OCI-M2 (cell line): ENCODE measurements at regions not wholly inside any gene's neighbourhood (a gene's known extent, or its start where the extent isn't known, plus 50 kb on each side); places are given as distances from the start of the nearest gene placed in this dataset.

ENCODE experiments used
- DNase-seq: peaks from one replicate; lab custom pipeline; 2025; ENCODE audit not compliant: unreplicated experiment; lab: John Stamatoyannopoulos, UW

DNA sequence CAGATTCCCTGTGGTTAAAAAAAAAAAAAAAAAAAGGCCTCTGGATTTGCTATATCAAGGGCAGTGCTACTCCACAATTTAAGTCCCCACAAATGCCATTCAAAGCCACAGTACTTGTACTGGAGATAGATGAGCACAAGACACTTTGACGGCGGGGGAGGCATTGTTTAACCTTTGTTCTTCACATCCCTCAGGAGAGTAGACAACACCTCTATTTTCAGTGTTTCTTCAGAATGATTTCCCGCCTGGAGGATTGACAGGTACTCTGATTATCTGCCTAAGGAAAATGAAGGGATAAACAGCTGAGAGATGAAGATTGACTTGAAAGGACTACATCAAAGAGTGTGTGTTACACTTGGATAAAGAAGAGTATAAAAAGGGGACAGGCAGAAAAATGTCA is 58.7 kb downstream of the OTOL1 start:
- DNase-seq = no peak

DNA sequence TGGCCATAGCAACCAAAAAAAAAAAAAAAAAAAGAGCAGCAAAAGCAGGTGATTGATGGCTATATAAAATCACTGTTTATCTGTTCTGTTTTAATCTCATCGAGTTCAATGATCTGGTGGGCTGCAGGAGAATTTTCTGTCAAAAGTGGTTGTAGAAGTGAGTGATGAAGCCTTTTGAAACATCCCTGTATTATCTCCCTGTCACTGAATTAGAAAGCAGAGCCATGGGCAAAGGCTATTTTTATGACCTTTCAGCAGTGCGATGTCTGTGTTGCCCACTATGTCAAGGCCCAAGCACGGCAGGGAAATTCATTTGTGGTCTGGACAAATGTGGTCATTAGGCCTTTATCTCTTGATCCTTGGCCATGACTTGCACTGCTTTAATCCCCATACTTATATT is 59.9 kb downstream of the OTOL1 start:
- DNase-seq = no peak

- DNase-seq = no peak
Observed at GRCh38 chr3:161556941-161557340, 60.3 kb downstream of the OTOL1 start.

DNA sequence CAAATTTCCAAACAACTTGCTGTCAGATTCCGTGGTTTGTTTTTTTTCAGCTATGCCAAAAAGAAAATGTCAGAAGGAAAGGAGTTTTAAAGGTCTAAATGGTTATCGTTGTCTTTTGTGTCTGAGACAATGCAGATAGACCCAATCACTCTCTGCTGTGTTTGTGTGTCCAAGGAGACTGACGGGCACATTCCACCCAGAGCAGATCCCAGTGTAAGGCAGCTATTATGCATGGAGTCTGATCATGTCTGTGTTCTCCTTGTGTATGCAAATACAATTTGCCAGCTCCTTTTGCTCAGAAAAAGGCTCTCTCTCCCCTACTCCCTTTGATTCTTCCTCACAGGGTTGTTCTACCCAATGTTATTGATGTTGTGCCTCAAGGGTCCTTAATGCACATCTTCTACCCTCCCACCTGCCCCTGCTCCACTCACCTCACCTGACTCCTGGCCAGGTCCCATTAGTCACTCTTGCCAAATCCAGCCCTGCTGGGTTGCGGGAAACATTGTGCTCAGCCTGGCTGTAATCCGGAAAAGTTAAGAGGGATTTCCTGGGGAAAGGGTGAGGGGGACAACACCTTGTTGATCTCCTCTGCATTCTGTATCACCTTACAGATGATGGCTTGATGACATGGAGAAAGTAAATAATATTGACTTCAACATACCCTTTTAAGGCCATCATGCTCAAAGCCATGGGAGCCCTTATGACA is 61.0 kb downstream of the OTOL1 start:
- no peak for DNase-seq

DNA sequence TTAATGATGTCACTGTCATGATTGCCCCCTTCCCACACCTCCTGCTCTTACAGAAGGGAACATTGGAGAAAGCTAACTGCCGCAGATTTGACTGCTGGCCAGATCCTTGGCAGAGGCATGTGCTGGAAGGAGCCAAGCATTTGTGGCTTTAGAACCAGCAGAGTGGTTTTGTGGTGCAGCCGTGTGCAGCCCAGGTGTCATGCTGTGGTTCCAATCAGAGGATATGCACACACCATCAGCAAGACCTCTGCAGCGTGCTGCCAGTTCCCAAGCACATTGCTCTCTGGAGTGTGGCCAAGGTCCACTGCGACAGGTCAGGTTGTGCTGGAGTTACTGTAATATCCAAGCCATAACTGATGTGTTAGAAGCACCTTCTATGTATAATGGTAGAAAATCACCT is 61.6 kb downstream of the OTOL1 start:
- DNase-seq = no peak

DNA sequence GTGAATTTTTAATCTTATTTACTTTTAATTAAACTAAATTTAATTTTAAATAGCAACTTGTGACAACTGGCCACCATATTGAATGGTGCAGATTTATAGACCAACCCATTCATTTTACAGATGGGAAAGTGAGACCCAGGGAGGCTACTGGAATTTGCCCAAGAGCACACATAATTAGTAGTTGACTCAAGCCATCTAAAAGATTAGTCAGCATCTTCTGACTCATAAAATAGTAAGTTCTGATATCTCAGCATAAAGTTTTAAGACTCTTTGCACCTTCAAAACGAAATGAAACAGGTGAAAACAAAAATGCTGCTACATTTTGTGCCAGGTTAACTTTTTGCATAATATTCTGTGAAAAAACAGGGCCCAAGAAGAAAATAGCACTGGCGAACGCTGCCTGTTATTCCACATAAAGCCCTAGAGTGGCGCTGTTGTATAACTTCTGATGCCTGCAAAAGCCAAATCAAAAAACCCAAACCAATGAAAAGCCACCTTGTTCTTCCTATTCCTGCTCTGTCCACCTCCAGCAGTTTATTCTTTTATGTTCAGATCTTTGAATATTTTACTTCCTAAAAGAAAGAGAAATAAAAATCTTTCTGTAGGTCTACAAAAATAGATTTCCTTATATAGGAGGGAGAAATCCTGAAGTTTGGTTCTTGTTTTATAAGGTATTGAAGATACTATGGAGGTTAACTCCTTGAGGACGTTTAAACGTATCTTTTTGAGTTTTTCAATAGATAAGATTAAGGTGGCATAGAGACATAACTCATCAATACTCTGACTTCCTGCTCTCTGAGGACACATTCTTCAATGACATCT is 62.8 kb downstream of the OTOL1 start:
- peak; percentile 0 for DNase-seq

DNA sequence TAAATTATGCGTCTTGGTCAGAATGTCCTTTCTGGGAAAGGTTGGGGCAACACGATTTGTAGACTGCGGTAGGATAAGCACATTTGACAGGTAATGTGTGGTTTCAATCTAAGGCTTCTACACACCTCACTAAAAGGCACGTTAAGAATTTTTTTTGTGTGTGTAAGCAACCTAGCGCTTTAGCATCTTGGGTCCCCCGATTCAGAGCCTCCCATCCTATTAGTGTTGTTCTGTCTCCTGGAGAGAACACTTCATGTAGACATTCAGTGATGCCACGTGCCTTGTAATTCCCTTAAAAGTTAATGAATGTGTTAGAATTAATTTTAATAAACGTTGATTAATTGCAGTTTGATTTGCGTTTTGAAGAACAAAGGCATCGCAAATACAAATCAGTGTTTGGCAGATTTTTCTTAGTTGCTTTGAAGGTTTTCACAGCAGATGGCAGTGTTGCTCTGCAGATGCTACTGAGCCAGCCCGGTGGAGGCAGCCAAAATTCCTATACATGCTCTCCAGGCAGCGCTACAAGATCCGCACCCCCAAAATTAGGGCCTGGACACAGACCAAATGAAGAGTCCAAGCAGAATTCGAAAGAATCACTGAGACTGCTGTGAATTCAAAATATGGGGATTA is 63.5 kb downstream of the OTOL1 start:
- DNase-seq = no peak

DNA sequence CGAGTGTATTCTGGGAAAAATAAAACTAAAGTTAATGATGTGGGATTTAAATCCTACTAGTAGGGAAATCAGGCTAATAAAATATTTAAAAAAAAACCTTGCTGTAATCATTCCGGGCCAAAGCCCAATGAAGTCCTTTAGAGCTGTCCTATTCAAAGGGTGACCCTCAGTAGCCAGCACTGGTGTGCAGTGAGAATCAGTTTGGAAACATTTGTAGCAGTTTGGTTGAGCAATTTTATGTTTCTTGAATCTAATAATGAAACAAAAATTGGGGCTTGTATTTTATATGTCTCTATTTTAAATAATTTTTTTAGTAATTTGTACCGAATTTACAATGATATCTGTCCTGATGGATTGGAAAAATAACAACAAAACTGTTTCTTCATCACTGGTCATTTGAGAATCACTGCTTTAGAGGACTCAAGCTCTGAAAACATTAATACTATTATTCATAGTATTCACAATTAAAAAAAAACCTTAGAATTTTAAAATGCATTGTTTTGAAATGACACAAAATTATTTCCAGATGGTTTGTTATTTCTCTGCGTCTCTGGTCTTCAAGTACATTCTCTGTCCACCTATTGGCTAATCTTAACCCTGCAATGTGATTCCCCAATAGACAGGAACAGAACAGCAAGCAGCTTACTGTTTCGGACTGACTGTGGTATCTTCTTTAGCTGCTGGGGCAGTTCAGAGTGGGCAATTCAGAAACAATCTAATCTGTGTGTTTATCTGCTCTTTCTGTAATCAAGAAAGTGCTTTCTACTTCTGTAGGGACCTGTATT is 71.2 kb downstream of the OTOL1 start:
- DNase-seq = no peak

GRCh38 chr3:161568671-161569070 is 72.1 kb downstream of the OTOL1 start:
- DNase-seq = no peak

GRCh38 chr3:161571951-161572350 is 75.3 kb downstream of the OTOL1 start:
- no peak for DNase-seq

- DNase-seq = no peak
Observed at GRCh38 chr3:161573136-161573535, 76.5 kb downstream of the OTOL1 start.

DNA sequence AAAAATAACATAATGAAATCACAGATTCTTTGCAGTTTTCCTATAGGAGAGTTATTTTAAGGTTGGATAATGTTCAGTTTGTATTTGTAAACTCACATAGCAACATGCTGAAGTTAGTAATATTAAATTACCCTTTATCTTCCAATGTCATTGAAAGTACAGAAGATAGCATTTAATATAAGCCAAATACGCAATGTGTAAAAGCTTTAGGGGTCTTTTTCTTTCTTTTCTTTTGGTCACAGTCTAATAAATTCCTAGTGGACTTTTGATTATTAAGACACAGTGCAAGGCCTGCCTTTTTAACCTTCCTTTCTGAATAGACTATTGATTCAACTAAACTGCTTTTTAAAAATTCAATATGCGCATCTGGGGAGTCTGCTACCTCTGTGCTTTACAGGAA is 79.3 kb downstream of the OTOL1 start:
- no peak for DNase-seq

DNA sequence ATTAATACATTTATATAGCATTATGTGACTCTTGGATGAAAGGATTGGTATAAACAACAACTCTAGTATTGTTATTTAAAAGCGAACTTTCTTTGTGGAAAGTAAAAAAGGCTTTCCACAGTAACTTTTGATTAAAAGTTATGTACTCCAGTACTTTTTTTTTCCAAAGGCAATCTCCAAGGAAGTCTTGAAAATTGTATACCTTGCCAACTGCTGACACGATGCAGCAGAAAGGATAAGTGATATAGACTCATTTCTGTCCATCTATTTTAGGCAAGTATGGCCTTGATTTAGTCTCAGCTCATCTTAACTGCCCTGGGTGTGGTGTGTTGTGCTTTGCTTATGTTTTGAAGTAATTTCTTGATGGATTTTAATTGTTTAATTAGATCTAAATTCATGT is 79.7 kb downstream of the OTOL1 start:
- DNase-seq = no peak

- no peak for DNase-seq
Observed at GRCh38 chr3:161576714-161577510, 80.3 kb downstream of the OTOL1 start.

- DNase-seq = no peak
Observed at GRCh38 chr3:161577662-161578061, 81.1 kb downstream of the OTOL1 start.

- DNase-seq = no peak
Observed at GRCh38 chr3:161579395-161580126, 83.0 kb downstream of the OTOL1 start.

DNA sequence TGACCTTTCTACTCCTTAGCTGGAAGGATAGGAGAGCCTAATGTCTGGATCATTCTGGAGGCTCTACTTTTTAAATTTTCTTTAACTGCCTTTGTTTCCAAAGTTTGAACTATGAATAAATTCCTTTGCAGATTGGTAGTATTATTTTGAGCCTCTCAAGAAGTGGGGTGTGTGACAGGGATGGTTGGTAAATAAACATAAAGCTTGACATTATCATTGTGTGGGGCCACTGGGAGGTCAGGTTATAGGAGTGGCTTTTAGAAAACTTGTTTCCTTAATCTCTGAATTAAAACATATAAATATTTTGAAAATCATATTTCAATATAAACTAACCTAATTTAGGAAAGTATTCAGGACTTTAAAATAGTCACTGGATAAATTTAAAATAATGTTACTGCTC is 89.3 kb downstream of the OTOL1 start:
- no peak for DNase-seq

DNA sequence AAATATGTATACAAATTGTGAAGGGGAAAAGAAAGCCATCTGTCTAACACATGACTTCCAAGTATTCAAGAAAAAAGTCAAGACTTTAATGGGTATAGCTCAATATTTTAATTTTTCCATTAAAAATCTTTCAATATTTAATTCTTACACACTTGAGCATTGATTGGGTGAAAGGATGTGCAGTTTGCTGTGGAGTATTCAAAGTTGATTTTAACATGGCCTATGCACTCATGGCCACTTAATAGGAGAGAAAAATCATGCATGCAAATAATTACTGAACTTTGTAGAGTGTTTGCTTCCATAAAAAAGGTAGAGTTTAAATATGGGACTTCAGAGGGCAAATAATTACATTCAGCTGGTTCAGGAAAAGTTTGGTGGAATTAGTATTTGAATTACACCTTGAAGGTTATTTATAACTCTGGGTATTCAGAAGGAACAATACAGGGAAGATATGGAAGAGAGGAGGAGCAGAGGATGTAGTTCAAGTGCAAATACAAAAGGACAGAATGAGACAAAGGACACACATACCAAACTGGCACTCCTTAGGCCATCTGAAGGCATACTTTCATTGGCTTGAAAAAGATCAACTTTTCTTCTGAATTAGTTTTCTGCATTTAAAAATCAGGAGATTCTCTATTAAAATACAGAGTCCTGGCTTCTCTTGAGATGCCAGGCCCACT is 90.1 kb downstream of the OTOL1 start:
- no peak for DNase-seq

GRCh38 chr3:161598639-161599038 is 102.0 kb downstream of the OTOL1 start:
- no peak for DNase-seq
